Activated T-helper 17 cell treated with anti-CD3 and anti-CD28 coated beads, Interleukin-2, amount 50 U/mL, for 72 hours (primary cell): ENCODE measurements at regions not wholly inside any gene's neighbourhood (a gene's known extent, or its start where the extent isn't known, plus 50 kb on each side); places are given as distances from the start of the nearest gene placed in this dataset.

ENCODE experiments used
- ATAC-seq: fragments of 150-1000 bp; cut with Tn5 transposase; replicated peaks from 2 replicates; pipeline ENCODE4 v1.10.0; 2021; ENCODE audit warnings: mild to moderate bottlenecking, moderate library complexity
- H3K27ac Mint-ChIP-seq: one replicate; pipeline ENCODE4 v1.8.0; 2022; ENCODE audit warnings: mixed read lengths
- H3K27me3 Mint-ChIP-seq: one replicate; pipeline ENCODE4 v1.8.0; 2022; ENCODE audit warnings: mixed read lengths
- H3K36me3 Mint-ChIP-seq: one replicate; pipeline ENCODE4 v1.8.0; 2022; ENCODE audit warnings: low read depth, mild to moderate bottlenecking, mixed read lengths
- H3K4me1 Mint-ChIP-seq: one replicate; pipeline ENCODE4 v1.8.0; 2022; ENCODE audit warnings: mixed read lengths
- H3K4me3 Mint-ChIP-seq: one replicate; pipeline ENCODE4 v1.8.0; 2022; ENCODE audit warnings: mild to moderate bottlenecking, mixed read lengths
- H3K9me3 Mint-ChIP-seq: one replicate; pipeline ENCODE4 v1.8.0; 2022; ENCODE audit warnings: mixed read lengths

GRCh38 chr13:109610517-109610916, 175.9 kb downstream of the IRS2 start:
- ATAC-seq: peak; percentile 44
- H3K36me3 Mint-ChIP-seq: no peaks in the 10 kb centered on the region
- H3K4me3 Mint-ChIP-seq: no peak overlapping the region
- no peak overlapping the region for H3K27ac Mint-ChIP-seq
- H3K4me1 Mint-ChIP-seq: no peaks in the 10 kb centered on the region
- H3K27me3 Mint-ChIP-seq: peaks cover 10% of the 10 kb centered on the region
- no peaks in the 10 kb centered on the region for H3K9me3 Mint-ChIP-seq

- no peak overlapping the region for H3K4me3 Mint-ChIP-seq
- no peak for ATAC-seq
- H3K4me1 Mint-ChIP-seq: no peaks in the 10 kb centered on the region
Measured at GRCh38 chr13:109608503-109608902, 177.9 kb downstream of the IRS2 start.

GRCh38 chr13:109608059-109608458, 178.3 kb downstream of the IRS2 start:
- peaks cover 5% of the 10 kb centered on the region for H3K27me3 Mint-ChIP-seq
- no peak overlapping the region for H3K4me3 Mint-ChIP-seq
- no peaks in the 10 kb centered on the region for H3K36me3 Mint-ChIP-seq
- H3K4me1 Mint-ChIP-seq: no peaks in the 10 kb centered on the region
- no peak overlapping the region for H3K27ac Mint-ChIP-seq
- no peak for ATAC-seq
- no peaks in the 10 kb centered on the region for H3K9me3 Mint-ChIP-seq

More at GRCh38 chr13:109608503-109608902, 177.9 kb downstream of the IRS2 start:
- Mint-ChIP-seq H3K9me3 (no peaks in the 10 kb centered on the region), H3K36me3 (no peaks in the 10 kb centered on the region), H3K27me3 (peaks cover 5% of the 10 kb centered on the region), H3K27ac (no peak overlapping the region)

- H3K4me1 Mint-ChIP-seq: no peaks in the 10 kb centered on the region
- ATAC-seq: no peak
Measured at GRCh38 chr13:109606520-109606919, 179.9 kb downstream of the IRS2 start.

GRCh38 chr13:109605846-109606245, 180.5 kb downstream of the IRS2 start:
- Mint-ChIP-seq H3K4me1 (no peaks in the 10 kb centered on the region), H3K27me3 (peaks cover 5% of the 10 kb centered on the region), H3K9me3 (no peaks in the 10 kb centered on the region), H3K4me3 (no peak overlapping the region), H3K36me3 (no peaks in the 10 kb centered on the region), H3K27ac (no peak overlapping the region)
- ATAC-seq: no peak

More at GRCh38 chr13:109606520-109606919, 179.9 kb downstream of the IRS2 start:
- peaks cover 5% of the 10 kb centered on the region for H3K27me3 Mint-ChIP-seq
- no peak overlapping the region for H3K4me3 Mint-ChIP-seq
- no peaks in the 10 kb centered on the region for H3K36me3 Mint-ChIP-seq
- H3K9me3 Mint-ChIP-seq: no peaks in the 10 kb centered on the region
- no peak overlapping the region for H3K27ac Mint-ChIP-seq

- peaks cover 5% of the 10 kb centered on the region for H3K27me3 Mint-ChIP-seq
- no peaks in the 10 kb centered on the region for H3K4me1 Mint-ChIP-seq
- no peak overlapping the region for H3K27ac Mint-ChIP-seq
- no peaks in the 10 kb centered on the region for H3K36me3 Mint-ChIP-seq
- no peak overlapping the region for H3K4me3 Mint-ChIP-seq
- no peaks in the 10 kb centered on the region for H3K9me3 Mint-ChIP-seq
- no peak for ATAC-seq
Measured at GRCh38 chr13:109604894-109605293, 181.5 kb downstream of the IRS2 start.

GRCh38 chr13:109602356-109602755, 184.0 kb downstream of the IRS2 start:
- no peaks in the 10 kb centered on the region for H3K9me3 Mint-ChIP-seq
- no peak overlapping the region for H3K4me3 Mint-ChIP-seq
- H3K4me1 Mint-ChIP-seq: no peaks in the 10 kb centered on the region
- H3K27ac Mint-ChIP-seq: no peak overlapping the region
- no peaks in the 10 kb centered on the region for H3K36me3 Mint-ChIP-seq
- no peak for ATAC-seq
- H3K27me3 Mint-ChIP-seq: peaks cover 13% of the 10 kb centered on the region

- Mint-ChIP-seq H3K27me3 (peaks cover 9% of the 10 kb centered on the region), H3K9me3 (no peaks in the 10 kb centered on the region), H3K27ac (no peak overlapping the region), H3K4me1 (no peaks in the 10 kb centered on the region), H3K4me3 (no peak overlapping the region), H3K36me3 (no peaks in the 10 kb centered on the region)
- ATAC-seq: no peak
Measured at GRCh38 chr13:109599901-109600657, 186.3 kb downstream of the IRS2 start.

- Mint-ChIP-seq H3K4me3 (no peak overlapping the region), H3K9me3 (no peaks in the 10 kb centered on the region), H3K4me1 (no peaks in the 10 kb centered on the region), H3K27ac (no peak overlapping the region), H3K36me3 (no peaks in the 10 kb centered on the region), H3K27me3 (peaks cover 9% of the 10 kb centered on the region)
- no peak for ATAC-seq
Measured at GRCh38 chr13:109595471-109595870, 190.9 kb downstream of the IRS2 start.

GRCh38 chr13:109593230-109593629, 193.2 kb downstream of the IRS2 start:
- no peaks in the 10 kb centered on the region for H3K36me3 Mint-ChIP-seq
- H3K4me1 Mint-ChIP-seq: no peaks in the 10 kb centered on the region
- H3K27ac Mint-ChIP-seq: no peak overlapping the region
- H3K27me3 Mint-ChIP-seq: peaks cover 8% of the 10 kb centered on the region
- H3K9me3 Mint-ChIP-seq: no peaks in the 10 kb centered on the region
- no peak overlapping the region for H3K4me3 Mint-ChIP-seq
- ATAC-seq: no peak

- no peak for ATAC-seq
- Mint-ChIP-seq H3K9me3 (no peaks in the 10 kb centered on the region), H3K27me3 (peaks cover 4% of the 10 kb centered on the region), H3K36me3 (no peaks in the 10 kb centered on the region), H3K4me1 (no peaks in the 10 kb centered on the region), H3K27ac (no peak overlapping the region), H3K4me3 (no peak overlapping the region)
Measured at GRCh38 chr13:109592770-109593169, 193.6 kb downstream of the IRS2 start.

GRCh38 chr13:109587689-109588088, 198.7 kb downstream of the IRS2 start:
- Mint-ChIP-seq H3K4me1 (no peaks in the 10 kb centered on the region), H3K4me3 (no peak overlapping the region), H3K27ac (no peak overlapping the region), H3K36me3 (no peaks in the 10 kb centered on the region), H3K27me3 (peaks cover 21% of the 10 kb centered on the region), H3K9me3 (no peaks in the 10 kb centered on the region)
- ATAC-seq: no peak

GRCh38 chr13:109586509-109587346, 199.7 kb downstream of the IRS2 start:
- ATAC-seq: no peak
- no peak overlapping the region for H3K27ac Mint-ChIP-seq
- no peaks in the 10 kb centered on the region for H3K4me1 Mint-ChIP-seq
- H3K36me3 Mint-ChIP-seq: no peaks in the 10 kb centered on the region
- no peaks in the 10 kb centered on the region for H3K9me3 Mint-ChIP-seq
- H3K4me3 Mint-ChIP-seq: no peak overlapping the region
- peaks cover 25% of the 10 kb centered on the region for H3K27me3 Mint-ChIP-seq

- no peak for ATAC-seq
Measured at GRCh38 chr13:109584844-109585361, 201.5 kb downstream of the IRS2 start.

More at GRCh38 chr13:109584844-109585361, 201.5 kb downstream of the IRS2 start:
- Mint-ChIP-seq H3K9me3 (no peaks in the 10 kb centered on the region), H3K27ac (no peak overlapping the region), H3K36me3 (no peaks in the 10 kb centered on the region), H3K4me3 (no peak overlapping the region), H3K4me1 (no peaks in the 10 kb centered on the region), H3K27me3 (peaks cover 23% of the 10 kb centered on the region)
